Right cardiac atrium (tissue), 5 donors: ENCODE measurements at regions not wholly inside any gene's neighbourhood (a gene's known extent, or its start where the extent isn't known, plus 50 kb on each side); places are given as distances from the start of the nearest gene placed in this dataset.

Source experiments
- ATAC-seq, 2 donors: fragments of 200-7000 bp; cut with Tn5 transposase; one replicate each; pipeline versions ENCODE4 v1.8.0 to v1.9.1; 2020; ENCODE audit warnings: moderate library complexity in 2 of 2, mild to moderate bottlenecking in 1 of 2
- DNase-seq, 3 donors: peaks; one replicate each; pipeline ENCODE4 v3.0.0-alpha.2; 2020
- H3K27ac ChIP-seq: one replicate; pipeline ENCODE4 v1.5.1; 2013; ENCODE audit warnings: mild to moderate bottlenecking, low read length, control low read depth, moderate library complexity
- H3K27me3 ChIP-seq: one replicate; pipeline ENCODE4 v1.6.1; 2013; ENCODE audit not compliant: control insufficient read depth, insufficient read depth
- H3K4me1 ChIP-seq: one replicate; pipeline ENCODE4 v1.6.1; 2013; ENCODE audit warnings: low read length; ENCODE audit not compliant: control insufficient read depth, insufficient read depth
- H3K4me3 ChIP-seq: one replicate; pipeline ENCODE4 v1.5.1; 2013; ENCODE audit warnings: low read length, control low read depth
- H3K9me3 ChIP-seq: one replicate; pipeline ENCODE4 v1.6.1; 2013; ENCODE audit warnings: low read length; ENCODE audit not compliant: control insufficient read depth
- WGBS: extraction: QIAGEN DNeasy Blood & Tissue Kit; methylation state at CpG from one replicate; pipeline ENCODE4 v1.1.7; 2013; 5-methylcytosine and 5-hydroxymethylcytosine counted together
- intact Hi-C, 4 donors: fragments of 100-400 bp; cut with DNase I; formaldehyde crosslinking; loops; one replicate each; pipeline versions ENCODE4 v1.11.0 to v1.14.0; 2022 to 2023
- donor health status: healthy with polysubstance abuse.
- donor health status: DM: no; HTN: yes; CAD: no.
- donor health status: DM: no; HTN: no; CAD: no.
- donor health status: DM: no; HTN: yes; CAD: no; lungs with severe emphysema.
- donor health status: DM: yes; HTN: yes; CAD: no.

DNA sequence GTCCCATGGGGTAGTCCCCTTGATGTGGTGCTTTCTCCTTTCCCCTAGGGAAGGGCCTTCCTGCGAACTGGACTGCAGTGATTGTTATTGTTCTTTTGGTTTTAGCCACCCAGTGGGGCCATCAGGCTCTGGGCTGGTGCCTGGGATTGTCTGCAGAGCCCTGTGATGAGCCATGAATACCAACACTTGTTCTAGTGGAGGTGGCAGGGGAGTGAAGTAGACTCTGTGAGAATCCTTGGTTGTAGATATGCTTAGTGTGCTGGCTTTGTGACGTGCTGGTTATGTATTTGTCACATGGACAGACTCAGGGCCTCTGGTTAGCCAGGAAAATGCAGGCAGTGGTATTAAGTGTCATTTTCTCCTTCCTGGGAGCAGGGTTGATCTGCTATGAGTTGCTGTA, 51.8 kb upstream of the NDUFB4 start:
- no peak overlapping the region for H3K27ac ChIP-seq
- no peaks in the 10 kb centered on the region for H3K9me3 ChIP-seq
- intact Hi-C loops = no loop called here
- WGBS = 74% methylated on average over 2 of the region's 2 CpGs
- DNase-seq (no peak), ATAC-seq (peak; percentile 50 to 71)
- H3K4me3 ChIP-seq = no peak overlapping the region
- H3K4me1 ChIP-seq = no peaks in the 10 kb centered on the region
- no peaks in the 10 kb centered on the region for H3K27me3 ChIP-seq

DNA sequence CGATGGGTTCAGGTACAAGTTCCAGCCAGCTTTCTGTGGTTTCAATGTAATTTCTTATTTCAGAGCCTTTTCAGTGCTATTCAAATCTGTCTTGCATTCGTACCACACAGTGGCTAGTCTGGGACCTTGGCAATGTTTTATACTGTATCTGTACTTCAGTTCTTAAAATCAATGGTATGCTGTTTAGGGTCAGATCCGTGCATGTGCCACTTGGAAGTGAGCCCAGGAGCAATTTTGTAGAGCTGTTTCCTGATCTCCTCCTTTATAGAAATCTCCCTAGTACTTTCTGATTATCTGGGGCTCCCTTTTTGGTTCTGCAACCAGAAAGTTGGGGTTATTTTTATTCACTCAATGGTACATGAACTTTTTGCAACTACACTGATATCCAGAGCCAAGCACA, 59.5 kb upstream of the NDUFB4 start:
- Histone ChIP-seq H3K4me3 (no peak overlapping the region), H3K4me1 (no peaks in the 10 kb centered on the region), H3K9me3 (no peaks in the 10 kb centered on the region), H3K27ac (no peak overlapping the region), H3K27me3 (no peaks in the 10 kb centered on the region)
- WGBS = 33% methylated on average over 3 of the region's 3 CpGs
- peak in 1 of 2 donors; percentile 40 for ATAC-seq
- intact Hi-C loops = no loop called here
- DNase-seq = no peak

DNA sequence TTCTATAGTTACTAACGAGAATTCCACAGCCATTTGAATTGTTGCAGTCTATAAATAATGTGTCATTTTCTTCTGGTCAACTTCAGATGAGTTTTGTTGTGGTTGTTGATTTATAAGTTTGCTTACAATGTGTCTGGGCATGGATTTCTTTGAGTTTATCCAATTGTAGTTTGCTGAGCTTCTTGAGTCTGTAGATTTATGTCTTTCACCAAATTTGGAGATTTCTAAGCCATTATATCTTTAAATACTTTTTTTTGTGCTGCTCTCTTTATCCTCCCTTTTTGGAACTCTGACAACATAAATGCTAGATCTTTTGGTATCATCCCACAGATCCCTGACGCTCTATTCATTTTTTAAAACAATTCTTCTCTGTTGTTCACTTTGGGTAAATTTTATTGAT, 63.2 kb upstream of the NDUFB4 start:
- no peaks in the 10 kb centered on the region for H3K27me3 ChIP-seq
- WGBS = 80% methylated on average over 2 of the region's 2 CpGs
- no peak overlapping the region for H3K4me3 ChIP-seq
- H3K27ac ChIP-seq = no peak overlapping the region
- no peak for DNase-seq
- no peaks in the 10 kb centered on the region for H3K4me1 ChIP-seq
- intact Hi-C loops = no loop called here
- ATAC-seq = no peak
- H3K9me3 ChIP-seq = no peaks in the 10 kb centered on the region

DNA sequence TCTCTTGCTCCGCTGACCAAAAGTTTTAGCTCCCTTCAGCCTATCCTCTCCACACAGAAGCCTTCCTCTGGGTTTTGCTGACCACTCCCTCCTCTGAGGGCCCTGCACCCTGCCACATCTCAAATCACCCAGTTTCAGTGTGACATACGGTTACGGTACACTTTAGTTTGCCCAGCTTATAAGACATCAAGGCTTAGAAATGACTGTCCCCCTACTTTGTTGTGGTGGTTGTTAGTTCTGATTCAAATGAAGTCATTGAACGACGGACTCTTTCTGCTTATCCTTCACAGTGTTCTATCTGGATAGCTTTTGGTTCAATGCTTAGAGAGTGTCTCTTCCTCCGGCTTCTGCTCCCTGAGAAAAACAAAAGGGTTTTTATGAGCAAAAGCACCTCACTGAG, 68.0 kb upstream of the NDUFB4 start:
- 90% methylated on average over 6 of the region's 6 CpGs for WGBS
- intact Hi-C loops = no loop called here
- DNase-seq (no peak), ATAC-seq (no peak)
- Histone ChIP-seq H3K4me3 (no peak overlapping the region), H3K4me1 (no peaks in the 10 kb centered on the region), H3K9me3 (no peaks in the 10 kb centered on the region), H3K27me3 (no peaks in the 10 kb centered on the region), H3K27ac (no peak overlapping the region)

DNA sequence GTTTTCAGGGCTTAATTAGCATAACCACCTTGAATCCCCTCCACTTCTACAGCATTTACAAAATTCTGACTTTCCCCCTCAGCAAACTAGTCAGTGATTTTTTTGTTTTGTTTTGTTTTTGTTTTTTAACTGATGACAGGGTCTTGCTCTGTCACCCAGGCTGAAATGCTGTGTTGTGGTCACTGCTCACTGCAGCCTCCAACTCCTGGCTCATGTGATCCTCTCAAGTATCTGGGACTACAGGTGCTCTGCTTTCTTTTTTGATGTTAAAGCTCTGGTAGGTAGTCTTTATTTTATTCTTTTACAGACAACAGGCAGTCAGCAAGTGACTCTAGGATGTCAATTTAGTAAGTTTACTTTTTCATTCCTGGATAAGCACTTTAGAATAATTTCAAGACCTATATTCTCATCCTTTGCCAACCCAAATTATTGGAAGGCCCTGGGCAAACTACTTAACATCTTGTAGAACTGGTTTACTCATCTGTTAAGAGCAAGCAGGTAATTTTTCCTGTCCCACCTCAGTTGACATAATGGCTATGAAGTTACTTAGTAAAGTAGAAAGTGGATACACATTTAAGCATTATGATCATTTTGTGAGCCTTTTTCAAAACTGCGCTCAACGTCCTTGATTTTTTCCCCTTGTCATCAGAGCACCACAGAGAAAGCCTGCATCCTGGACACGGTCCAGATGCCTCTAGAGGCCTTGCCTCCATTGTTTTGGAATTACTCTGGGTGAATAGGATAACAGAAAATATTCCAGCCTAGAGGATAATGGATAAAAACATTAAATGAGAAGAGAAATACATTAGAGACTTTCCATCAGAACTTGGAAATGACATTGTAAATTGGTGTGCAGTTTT, 69.9 kb upstream of the NDUFB4 start:
- 49% methylated on average over 3 of the region's 3 CpGs for WGBS
- Histone ChIP-seq H3K4me1 (no peaks in the 10 kb centered on the region), H3K27me3 (no peaks in the 10 kb centered on the region), H3K9me3 (no peaks in the 10 kb centered on the region), H3K27ac (no peak overlapping the region), H3K4me3 (no peak overlapping the region)
- peak in 1 of 3 donors; percentile 49 for DNase-seq
- intact Hi-C loops = no loop called here
- no peak for ATAC-seq

DNA sequence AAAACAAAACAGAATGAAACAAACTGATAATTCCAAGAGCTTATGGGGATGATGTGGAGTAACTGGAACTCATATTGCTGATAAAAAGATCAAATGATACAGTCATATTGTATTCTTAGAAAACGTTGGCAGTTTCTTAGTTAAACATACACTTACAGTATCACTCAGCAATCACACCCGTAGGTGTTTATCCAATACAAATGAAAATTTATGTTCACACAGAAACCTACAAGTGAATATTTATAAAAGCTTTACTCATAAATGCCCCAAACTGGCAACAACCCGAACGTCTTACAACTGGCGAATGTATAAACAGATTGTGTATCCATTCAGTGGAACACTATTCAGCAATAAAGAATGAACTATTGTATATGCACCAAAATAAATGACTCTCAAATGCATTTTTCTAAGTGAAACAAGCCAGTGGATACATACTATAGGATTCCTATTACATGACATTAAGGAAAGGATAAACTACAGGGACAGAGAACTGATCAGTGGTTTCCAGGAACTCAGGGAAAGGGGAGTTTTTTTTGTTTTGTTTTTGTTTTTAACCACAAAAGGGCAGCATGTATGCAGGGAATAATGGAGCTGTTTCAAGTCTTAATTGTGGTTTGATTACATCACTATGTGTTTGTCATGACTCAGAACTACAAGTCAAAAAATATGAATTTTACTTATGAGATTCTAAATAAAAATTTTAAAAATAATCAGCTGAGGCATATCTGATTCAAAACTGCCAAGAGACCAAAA, 71.8 kb upstream of the NDUFB4 start:
- Histone ChIP-seq H3K4me1 (no peaks in the 10 kb centered on the region), H3K9me3 (no peaks in the 10 kb centered on the region), H3K4me3 (no peak overlapping the region), H3K27ac (no peak overlapping the region), H3K27me3 (no peaks in the 10 kb centered on the region)
- no peak for ATAC-seq
- intact Hi-C loops = no loop called here
- no peak for DNase-seq
- 77% methylated on average over 5 of the region's 5 CpGs for WGBS

DNA sequence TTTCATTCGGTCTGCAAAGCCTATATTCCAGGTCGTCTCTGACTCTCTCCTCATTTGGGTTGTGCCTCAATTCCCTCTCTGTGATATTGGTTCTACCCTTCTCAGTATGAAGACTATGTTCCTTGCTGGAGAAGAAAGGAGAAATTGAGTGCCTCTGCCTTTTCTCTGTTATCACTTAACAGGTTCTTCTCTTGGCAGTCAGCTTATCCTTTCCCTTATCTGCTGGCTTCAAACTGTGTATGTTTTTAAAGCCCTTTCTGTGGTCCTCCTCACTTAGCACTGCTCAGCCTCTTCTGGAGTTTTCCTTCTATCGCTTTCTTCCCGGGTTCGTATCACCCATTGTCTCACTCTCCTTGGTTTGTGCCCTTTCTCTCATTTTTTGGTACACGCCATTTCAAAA, 65.3 kb upstream of the FSTL1 start:
- no peaks in the 10 kb centered on the region for H3K4me1 ChIP-seq
- H3K27me3 ChIP-seq = no peaks in the 10 kb centered on the region
- H3K4me3 ChIP-seq = no peak overlapping the region
- H3K27ac ChIP-seq = no peak overlapping the region
- DNase-seq = no peak
- intact Hi-C loops = no loop called here
- no peak for ATAC-seq
- 22% methylated on average over 6 of the region's 6 CpGs for WGBS
- H3K9me3 ChIP-seq = no peaks in the 10 kb centered on the region

DNA sequence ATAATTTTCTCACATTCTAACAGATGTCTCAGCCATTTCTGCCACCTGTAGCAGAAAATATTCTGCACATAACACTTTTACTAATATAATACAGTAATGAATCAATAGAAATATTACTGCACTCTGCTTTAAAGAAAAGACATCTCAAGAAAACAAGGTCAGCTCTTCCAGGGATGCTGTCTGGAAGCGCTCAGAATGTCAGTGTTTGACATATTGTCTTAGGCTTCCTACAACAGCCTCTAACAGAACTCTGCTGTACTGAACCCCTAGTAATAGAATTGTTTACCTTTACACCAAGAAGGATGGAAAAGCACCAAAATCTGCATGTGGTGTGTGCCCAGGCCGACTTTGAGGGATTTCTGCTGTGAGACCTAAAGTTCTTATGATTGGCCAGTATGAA, 61.9 kb upstream of the FSTL1 start:
- Histone ChIP-seq H3K4me1 (no peaks in the 10 kb centered on the region), H3K27ac (no peak overlapping the region), H3K9me3 (no peaks in the 10 kb centered on the region), H3K4me3 (no peak overlapping the region), H3K27me3 (no peaks in the 10 kb centered on the region)
- WGBS = 73% methylated on average over 2 of the region's 2 CpGs
- DNase-seq (no peak), ATAC-seq (no peak)
- intact Hi-C loops = no loop called here

DNA sequence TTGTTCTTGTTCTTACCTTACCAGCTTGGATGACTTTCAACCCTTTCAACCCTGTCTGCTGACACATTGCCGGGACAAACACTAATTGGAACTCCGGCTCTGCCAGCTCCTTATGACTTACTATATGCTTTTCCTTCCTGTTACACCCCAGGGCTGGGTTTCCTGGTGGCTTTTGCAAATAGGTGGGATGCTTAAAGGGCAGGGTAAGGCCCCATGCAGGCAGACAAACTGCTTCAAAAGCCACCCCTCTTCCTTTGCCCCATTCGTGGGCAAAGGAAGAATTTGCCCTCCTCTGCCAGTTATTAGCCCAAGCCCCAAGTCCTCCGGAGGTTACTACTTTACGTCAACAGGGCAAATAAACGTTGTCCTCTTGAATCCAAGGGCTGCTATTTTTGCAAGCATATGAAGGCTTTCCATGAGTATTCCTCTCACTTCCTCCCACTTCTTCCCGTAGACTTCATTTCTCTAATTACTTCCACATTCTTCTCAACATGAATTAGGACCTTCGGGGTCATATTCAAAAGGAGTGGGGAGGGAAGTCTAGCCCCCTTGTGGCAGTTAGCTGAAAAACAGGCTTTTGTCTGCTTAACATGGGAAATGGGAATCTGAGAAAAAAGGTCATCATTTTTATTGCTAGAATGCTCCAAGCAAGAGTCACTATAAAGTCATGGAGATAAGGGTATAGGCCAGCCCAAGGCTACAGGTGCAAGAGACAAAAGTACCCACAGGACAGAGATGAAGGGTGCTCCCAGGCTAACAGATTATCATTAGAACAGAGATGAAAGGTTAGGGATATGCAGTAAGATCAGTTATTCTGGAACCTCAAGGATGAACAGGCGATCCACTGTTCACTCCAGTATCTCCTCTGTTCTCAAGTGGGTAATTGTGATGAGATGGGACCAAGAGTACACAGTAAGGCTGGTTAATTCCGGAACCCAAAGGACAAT, 56.3 kb upstream of the FSTL1 start:
- ATAC-seq (peak; percentile 71 to 73), DNase-seq (no peak)
- peaks cover 10% of the 10 kb centered on the region for H3K4me1 ChIP-seq
- no peak overlapping the region for H3K27ac ChIP-seq
- no peaks in the 10 kb centered on the region for H3K27me3 ChIP-seq
- intact Hi-C loops = loop anchor here in 2 of 4 donors (5.0 to 10.0 kb wide), 4 partner anchors 48 to 262 kb away; partner anchors contain the start of gene FSTL1 (in 1 of the 2)
- no peak overlapping the region for H3K4me3 ChIP-seq
- no peaks in the 10 kb centered on the region for H3K9me3 ChIP-seq
- WGBS = 46% methylated on average over 10 of the region's 10 CpGs

DNA sequence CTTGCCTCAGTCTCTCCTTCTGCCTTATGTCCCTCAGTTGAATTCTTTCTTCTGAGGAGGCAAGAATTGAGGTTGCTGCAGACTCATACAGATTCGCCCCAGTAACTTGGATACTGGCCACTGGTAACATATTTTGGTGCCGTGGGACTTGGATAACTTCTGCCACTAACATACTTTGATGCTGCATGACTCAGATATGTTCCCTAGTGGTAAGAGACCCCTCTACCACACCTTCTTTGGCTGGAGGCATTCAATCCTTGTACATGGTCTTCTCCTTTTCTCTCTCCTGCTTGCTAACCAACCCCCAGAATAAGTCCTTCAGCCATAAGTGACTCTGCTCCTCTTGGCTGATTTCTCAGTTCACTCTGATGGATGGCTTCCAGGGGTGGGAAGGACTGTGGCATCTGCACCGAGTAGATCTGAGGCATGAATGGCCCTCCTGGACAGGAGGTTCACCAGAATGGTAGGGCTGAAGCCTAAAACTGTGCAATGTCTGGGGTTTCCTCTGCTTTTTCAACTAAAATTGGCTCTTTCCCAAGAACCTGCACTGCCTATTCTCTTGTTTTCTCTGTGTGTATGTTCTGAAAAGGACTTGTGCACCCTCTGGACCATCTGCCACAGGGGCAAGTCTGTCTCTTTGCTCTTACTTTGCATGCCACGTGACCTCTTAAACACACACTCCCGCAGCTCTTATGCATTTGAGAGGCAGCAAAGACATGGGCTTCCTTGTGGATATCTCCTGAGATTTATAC, 55.5 kb upstream of the FSTL1 start:
- ATAC-seq (peak; percentile 41 to 50), DNase-seq (peak in 1 of 3 donors; percentile 26)
- Histone ChIP-seq H3K4me1 (peaks cover 10% of the 10 kb centered on the region), H3K4me3 (no peak overlapping the region), H3K27me3 (no peaks in the 10 kb centered on the region), H3K9me3 (no peaks in the 10 kb centered on the region), H3K27ac (no peak overlapping the region)
- WGBS = 45% methylated on average over 5 of the region's 5 CpGs
- intact Hi-C loops = loop anchor here in 2 of 4 donors (5.0 to 10.0 kb wide), 4 partner anchors 49 to 261 kb away; partner anchors contain the start of gene FSTL1 (in 1 of the 2)
